ENCODE measurements at regions not wholly inside any gene's neighbourhood (a gene's known extent, or its start where the extent isn't known, plus 50 kb on each side); places are given as distances from the start of the nearest gene placed in this dataset.
"Not testable (repeated sequence)": the region's sequence is repeated elsewhere in the genome, so short reads cannot be mapped to it uniquely, and the experiment has no call there.

DNA sequence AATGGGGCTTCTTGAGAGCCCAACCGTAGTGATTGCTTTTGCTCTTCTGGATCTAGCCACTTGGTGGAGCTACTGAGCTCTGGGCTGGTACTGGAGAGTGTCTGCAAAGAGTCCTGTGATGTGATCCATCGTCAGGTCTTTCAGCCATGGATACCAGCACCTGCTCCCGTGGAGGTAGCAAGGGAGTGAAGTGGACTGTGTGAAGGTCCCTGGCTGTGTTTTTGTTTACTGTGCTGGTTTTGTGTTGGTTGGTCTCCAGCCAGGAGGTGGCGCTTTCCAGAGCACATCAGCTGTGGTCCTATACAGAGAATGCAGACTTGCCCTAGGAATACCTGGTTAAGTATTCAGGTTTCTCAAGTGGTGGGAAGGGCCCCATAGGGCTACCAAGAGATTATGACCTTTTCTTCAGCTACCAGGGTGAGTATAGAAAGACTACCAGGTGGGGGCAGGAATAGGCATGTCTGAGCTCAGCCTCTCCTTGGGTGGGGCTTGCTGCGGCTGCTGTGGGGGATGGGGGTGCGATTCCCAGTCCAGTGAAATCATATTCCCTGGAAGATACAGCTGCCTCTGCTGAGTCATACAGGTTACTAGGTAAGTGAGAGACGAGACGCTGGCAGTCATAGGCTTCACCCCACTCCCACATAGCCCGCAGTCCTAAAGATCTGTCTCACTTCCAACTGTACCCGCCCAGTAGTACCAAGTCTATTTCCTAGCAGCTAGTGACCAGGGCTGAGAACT lies 733.7 kb downstream of the ZNF385D start:
- DNase-seq: no peak

DNA sequence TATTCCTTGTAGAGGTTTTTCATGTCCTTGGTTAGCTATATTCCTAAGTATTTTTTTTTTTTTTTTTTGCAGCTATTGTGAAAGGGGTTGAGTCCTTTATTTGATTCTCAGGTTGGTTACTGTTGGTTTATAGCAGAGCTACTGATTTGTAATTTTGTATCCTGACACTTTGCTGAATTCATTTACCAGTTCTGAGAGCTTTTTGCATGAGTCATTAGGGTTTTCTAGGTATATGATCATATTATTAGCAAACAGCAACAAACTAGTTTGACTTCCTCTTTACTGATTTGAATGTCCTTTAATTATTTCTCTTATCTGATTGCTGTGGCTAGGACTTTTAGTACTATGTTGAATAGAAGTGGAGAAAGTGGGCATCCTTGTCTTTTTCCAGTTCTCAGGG lies 737.4 kb downstream of the ZNF385D start:
- DNase-seq: no peak

DNA sequence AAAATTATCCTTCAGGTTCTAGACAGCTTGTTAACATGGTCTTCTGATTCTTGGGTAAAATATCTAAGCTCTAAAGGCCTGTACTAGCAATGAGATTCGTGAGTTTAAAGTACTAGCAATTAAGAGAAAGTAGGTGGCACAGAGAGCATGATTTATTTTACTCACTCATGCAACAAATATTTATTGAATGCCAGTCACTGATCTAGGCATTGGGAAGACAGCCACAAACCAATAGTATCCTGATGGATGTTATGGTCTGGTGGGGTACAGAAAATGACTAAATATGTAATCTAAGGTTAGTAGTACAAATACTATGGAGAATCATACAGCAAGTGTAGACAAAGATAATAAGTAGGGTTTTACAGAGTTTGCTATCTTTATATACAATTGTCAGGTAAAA lies 751.3 kb downstream of the ZNF385D start:
- DNase-seq: no peak

DNA sequence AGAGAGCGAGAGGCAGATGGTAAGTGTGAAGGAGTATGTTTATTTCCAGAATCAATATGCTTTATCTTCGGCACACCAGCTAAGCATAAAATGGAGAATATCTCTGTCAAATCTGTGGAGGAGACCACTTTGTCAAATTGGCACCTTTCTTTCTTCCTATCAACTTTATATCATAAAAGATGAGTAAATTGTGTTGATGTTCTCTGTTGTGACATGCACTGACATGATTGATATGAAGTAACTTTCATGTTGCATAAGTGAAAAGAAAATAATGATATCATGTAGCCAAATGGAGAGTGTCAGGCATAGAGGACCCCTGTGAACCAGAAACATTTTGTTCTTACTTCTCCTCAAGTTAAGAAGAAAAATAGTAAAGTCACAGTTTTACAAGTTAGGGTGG lies 753.8 kb downstream of the ZNF385D start:
- DNase-seq: no peak

DNA sequence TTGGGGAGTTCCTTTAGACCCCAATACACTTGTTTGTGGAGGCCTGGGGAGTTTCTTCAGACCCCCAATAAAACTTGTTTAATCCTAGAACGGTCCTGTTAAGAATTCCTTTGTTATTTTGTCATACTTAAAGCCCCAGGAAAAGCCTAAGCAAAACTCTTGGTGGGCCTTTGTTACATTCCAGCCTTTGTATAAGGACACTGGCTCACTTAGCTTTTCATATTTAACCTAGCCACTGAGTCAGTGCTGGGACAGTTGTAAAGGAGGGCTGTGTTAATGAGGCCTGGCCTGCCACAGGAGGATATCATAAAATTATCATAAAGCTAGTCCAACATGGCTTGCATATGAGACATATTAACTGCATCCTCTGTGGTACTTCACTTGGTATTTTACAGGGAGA lies 760.1 kb downstream of the ZNF385D start:
- no peak for DNase-seq

DNA sequence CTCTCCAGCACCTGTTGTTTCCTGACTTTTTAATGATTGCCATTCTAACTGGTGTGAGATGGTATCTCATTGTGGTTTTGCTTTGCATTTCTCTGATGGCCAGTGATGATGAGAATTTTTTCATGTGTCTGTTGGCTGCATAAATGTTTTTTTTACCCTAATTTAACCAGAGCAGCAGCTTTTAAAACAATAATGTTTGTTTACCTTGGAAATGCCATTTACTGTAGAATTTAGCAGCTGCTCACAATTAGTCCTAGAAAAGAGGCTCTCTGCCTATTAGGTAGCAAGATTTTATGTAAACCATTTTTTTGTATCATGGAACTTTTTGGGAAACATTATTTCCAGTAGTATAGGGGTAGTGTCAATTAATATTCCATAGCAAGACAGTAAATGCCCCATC lies 761.4 kb downstream of the ZNF385D start:
- DNase-seq: not testable (repeated sequence)

DNA sequence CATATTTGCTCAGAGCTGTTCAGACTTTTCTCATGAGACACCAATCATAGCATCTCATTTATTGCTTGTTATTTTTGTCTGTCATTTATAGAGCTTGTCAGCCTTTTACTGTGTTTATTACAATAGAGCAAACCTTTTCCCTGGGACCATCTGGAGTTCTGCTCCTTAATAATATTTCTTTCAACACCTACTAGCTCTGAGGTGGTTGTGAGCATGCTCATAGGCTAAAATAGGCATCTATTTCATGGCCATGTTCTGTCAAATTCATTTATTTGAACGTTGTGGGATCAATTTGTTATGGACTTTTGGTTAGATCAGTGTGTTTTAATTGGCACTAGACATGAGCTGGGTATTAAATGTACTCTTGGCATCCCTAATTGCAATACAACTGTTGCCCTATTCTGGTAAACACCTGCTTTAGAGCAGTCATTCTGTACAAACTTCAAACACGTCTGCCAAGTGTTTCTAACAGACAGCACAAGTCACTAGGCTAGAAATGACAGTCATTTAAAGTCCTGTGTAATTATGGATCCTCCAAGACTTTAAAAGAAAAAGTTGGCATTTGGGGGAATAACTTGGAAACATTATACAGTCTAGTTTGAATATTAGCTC lies 766.3 kb downstream of the ZNF385D start:
- no peak for DNase-seq

DNA sequence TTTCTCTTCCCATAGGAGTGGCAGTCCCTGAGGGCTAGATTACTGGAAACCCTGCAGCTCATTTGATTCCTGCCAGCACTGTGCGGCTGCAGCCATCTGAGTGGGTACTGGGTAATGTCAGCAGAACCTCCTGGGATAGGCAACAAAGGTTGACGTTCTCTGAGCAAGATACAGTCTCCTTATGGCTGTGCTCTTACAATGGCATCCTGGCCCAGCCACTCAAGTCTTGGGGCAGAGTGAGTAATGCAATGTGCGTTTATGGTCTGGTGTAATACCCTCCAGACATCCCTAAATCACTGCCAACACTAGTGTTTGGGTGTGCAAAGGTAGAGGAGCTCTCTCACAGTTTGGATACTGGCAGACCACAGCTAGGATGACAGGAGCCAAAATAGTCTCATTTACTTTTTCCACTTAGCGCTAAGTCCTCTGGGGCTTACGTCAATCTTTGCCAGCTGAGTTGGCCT lies 775.8 kb downstream of the ZNF385D start:
- no peak for DNase-seq

DNA sequence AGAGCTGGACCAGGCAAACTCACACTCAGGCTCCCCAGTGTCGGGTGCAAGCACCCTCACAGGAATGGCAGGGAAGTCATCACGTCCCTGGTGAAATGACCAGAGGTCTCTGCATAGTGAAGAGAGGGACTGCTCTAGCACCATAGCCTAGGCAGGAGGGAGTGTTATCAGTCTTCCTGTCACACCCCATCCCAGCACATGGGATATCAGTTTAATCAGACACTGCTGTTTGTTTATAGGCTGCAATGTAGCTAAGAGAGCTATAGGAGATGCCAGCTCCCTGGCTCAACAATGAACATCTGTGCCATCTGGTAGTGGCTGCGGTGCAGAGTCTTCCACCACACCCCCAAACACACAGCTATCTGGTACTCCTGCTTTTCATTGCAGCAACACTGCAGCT lies 776.6 kb downstream of the ZNF385D start:
- DNase-seq: no peak

DNA sequence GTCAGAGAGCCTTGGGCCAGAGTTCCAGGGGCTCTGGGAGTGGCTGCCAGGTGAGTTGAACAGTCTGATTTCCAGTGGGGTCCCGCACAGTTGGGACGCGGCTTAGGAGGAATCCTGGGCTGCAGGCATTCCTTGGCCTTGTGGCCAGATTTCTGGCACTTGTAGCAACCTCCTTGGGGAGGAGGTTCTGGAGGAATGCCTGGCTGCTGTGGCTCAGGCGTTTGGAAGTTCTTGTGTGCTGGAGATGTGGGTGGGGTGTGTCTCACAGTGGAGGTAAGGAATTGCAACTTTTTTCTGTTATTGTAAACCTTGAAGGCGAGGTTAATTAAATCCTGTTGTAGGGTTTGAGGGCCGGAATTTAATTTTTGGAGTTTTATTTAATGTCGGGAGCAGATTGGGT lies 780.2 kb downstream of the ZNF385D start:
- not testable (repeated sequence) for DNase-seq

DNA sequence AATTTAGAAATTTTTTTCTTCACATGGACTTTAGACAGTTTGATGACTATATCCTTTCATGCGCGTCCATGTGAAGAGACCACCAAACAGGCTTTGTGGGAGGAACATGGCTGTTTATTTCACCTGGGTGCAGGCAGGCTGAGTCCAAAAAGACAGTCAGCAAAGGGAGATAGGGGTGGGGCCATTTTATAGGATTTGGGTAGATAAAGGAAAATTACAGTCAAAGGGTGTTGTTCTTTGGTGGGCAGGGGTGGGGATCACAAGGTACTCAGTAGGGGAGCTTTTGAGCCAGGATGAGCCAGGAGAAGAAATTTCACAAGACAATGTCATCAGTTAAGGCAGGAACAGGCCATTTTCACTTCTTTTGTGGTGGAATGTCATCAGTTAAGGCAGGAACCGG lies 781.5 kb upstream of the SGO1 start:
- DNase-seq: not testable (repeated sequence)

DNA sequence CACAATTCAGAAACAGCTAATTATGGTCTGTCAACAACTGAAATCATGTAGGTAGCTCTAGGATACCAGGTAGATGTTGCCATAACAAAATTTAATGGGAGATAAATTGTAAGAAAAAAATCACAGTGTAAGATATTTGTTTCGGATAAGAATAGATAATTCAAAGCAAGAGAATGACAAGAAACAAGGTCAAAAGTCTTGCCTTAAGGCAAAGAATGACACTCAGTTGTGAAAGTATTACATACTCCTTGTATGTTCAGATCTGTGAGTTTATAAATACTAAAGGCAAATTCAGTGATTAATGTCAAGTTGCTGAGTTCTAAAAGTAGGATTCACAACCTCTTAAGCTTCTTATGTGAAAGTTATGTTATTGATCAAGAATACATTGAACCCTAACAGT lies 772.2 kb upstream of the SGO1 start:
- DNase-seq: no peak

DNA sequence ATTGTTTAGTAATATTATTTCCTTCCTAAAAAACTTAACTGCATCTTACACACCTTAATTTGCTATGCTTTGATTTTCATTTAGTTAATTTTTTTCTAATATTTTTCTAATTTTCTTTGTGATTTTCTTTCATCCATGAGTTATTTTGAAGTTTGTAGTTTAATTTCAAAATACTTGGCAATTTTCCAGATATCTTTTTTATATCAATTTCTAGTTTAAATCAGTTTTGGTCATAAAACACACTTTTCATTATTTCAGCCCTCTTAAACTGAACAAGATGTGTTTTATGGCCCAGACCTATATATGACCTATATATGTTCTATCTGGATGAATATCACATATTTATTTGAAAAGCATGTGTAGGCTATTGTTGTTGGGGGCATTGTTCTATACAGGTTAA lies 759.9 kb upstream of the SGO1 start:
- no peak for DNase-seq

DNA sequence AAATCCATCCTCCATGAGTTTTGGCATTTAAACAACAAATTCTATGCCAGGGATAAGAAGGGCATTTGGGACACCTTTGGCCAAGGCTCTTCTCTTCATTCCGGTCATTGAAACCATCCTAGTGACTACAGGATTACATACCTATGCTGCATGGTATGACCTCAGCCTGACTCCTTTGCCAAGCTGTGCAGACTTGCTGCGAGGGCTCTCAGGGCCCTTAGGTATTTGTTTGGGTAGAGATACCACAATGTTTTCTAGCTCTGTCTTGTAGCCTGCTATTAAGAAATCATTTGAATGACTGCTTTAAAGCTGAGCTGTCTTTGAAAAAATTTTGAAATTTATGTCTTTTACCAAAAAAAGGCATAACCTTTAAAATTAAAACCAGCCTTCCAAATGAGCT lies 749.8 kb upstream of the SGO1 start:
- no peak for DNase-seq

DNA sequence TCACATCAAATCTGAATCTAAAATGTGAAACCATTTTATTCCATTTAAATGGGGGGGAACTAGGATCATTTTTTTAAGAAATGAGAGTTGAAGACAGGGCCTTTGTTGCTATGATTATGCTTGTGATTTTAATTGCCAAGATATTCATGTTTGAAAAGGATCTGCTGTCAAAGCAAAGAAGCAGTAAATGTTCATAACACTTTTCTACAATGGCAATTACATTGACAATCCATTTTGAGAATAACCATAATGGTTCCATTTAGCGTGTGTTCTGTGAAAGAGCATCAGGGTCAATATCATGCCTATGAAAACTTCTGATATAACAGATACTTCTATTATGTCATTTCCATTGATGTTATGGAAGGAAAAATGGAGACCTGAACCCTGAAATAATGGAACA lies 745.8 kb upstream of the SGO1 start:
- no peak for DNase-seq

DNA sequence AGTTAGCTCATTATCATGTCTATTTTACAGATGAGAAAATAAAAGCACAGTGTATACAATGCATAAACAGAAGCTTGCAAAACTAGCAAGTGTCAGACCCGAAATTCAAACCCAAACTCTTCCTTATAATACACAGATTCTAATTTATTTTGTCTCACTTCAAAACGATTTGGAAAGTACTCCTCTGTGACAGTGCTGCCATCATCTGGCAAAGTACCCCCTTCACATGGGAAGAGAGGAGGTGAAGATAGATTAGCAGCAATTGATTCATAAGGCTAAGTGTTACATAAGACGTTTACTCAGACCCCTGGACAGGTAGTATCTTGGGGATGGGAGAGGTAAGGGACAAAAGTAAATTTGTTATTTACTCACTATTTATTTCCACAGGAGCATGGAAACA lies 744.0 kb upstream of the SGO1 start:
- DNase-seq: no peak

DNA sequence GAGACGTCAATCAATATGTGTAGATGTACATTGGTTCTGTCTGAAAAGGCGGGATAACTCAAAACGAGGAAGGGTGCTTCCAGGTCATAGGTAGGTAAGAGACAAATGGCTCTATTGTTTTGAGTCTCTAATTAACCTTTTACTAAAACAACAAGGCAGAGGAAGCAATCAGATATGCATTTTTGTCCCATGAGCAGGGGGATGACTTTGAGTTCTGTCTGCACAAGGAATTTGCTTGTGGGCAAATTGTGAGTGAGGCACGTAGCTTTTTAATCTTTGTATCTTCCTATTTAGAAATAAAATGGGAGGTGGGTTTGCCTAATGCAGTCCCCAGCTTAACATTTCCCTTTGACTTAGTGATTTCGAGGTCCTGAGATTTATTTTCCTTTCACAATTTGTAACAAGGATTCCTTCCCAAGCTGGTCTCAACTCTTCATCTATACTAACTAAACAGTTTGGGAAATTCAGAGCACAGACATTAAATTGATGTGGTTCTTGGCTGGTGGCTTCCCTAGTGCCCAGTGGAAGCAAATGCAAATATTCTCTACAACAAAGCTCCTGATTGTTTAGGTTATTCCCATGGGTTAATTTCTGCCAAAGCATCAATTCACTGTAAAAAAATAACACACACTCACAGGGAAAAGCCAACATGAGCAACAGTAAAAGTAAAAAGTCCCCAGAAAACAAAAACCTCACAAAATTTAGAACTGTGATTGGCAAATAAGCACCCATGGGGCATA lies 738.8 kb upstream of the SGO1 start:
- DNase-seq: no peak

DNA sequence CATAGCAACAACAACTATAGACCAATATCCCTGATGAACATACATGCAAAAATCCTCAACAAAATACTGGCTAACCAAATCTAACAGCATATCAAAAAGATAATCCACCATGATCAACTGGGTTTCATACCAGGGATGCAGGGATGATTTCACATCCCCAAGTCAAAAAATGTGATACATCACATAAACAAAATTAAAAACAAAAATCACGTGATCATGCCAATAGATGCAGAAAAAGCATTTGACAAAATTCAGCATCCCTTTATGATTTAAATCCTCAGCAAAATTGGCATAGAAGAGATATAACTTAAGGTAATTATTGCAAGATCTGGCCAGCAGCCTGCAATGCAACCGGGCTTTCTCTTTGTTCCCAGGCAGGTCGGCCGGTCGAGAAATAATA lies 735.1 kb upstream of the SGO1 start:
- not testable (repeated sequence) for DNase-seq

DNA sequence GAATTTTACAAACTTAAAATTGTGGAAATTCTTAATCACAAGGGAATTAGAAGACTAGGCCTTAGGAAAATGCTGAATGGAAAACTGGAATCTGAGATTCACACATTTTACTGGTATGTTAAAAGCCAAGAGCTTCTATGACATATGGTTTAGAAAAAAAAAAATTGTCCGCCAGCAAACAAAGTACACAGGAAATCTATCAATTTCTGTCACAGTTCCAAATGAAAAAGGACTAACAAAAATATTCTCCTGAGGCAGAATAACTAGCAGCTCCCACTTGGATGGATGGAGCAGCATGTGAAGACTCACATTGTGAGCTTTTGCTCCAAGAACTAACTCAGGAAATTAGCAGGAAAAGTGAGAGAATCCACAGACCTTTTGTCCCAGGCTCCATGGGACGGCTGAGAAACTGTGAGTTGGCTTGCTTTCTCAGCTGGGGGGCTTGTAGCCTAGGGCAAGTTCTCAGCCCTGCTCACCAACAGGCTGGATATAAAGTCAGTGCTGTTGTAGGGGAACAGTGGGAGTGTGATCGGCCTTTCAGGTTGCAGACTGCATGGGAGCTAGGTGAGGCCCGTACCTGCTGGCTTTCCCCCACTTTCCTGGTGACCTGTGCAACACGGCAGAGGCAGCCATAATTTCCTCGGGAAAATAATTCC lies 731.1 kb upstream of the SGO1 start:
- DNase-seq: no peak

DNA sequence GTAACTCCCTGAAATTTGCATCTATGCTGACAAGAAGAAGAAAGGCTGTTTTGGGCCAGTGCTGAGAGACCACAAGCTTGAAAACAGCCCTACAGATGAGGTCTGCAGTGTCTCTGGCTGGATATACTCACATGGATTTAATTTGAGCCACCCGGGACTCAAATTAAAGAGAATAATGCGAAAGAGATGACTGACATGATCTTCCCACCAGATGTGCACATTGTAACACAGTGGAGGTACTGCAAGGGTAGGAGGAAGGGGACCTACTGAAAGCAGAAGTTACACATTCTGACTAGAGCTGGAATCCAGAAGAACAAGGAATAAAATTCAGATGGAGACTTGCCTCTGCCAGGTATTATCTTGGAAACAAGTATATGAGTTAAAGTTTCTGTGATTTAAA lies 728.3 kb upstream of the SGO1 start:
- no peak for DNase-seq

DNA sequence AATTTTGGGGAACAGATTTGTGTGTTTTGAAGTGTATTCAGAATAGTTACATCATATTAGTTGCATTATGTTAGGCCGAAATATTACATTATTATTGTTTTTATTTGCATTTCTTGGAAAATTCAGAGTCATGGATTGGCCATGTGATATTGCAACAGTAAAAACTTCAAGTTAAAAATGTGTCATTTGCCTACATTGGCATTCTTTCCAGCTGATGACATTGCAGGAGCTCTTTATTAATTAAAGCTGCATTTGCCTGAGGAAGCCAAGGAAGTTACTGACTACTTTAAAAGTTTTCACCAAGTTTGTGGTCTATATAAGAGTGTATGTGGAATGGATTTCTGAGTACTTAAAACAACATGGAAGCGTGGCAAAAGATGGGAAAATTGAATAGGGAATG lies 726.4 kb upstream of the SGO1 start:
- no peak for DNase-seq

DNA sequence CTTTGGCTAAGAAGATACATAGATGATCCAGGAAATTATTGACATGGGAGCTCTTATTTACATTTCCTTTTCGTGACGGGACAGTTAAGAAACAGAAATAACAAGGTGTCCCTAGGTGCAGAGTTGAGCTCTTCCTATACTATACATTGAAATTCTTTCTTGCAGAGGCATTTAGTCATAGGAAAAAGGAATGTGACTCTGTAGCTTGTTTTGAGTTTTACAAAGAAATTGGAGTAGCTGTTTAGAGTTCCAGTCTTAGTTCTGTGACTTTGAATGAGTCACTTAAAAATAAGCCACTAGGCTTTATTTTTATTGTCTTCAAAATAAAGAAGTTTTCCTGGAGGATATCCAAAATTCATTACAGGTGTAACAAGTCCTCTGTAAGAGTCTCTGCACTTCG lies 723.5 kb upstream of the SGO1 start:
- DNase-seq: no peak

DNA sequence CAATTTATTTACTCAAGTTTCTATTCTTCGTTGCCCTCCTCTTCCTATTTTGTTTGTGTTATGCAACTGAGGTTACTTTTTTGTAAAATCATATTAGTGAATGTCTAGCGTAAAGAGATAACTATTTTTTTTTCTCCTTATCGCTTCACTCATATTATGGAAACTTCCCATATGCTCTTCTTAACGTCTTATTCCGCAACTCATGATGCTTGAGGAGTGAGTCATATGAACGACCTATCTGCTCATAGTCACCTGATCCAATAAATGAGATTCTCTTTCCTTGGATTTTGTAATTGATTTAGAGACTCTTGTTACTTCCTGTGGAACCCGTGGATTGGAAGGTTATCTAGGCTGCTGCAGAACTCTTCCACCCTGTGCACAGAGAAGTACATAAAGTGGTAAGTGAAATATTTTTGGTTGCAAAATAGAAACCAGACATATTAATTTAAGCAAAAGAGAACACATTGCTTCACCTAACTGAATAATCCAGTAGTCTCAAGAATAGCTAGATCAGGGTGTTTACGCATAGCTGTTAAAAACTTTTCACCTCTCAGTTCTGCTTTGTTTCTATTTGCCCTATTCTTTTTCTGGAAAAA lies 719.3 kb upstream of the SGO1 start:
- DNase-seq: no peak
